Keratinocyte (primary cell): ENCODE measurements at regions not wholly inside any gene's neighbourhood (a gene's known extent, or its start where the extent isn't known, plus 50 kb on each side); places are given as distances from the start of the nearest gene placed in this dataset.

Source experiments
- DNase-seq: peaks from one replicate; pipeline ENCODE4 v3.0.0-alpha.2; 2011; ENCODE audit warnings: low read depth, missing footprints, low spot score
- FAIRE-seq: peaks from 2 replicates; lab custom pipeline; 2011; peaks lifted over from hg19 to GRCh38; lab: Jason Lieb, UNC
- H2AFZ ChIP-seq: 2 replicates; pipeline ENCODE4 v1.6.0; 2012; ENCODE audit warnings: low read length, control low read depth, inconsistent platforms; ENCODE audit not compliant: control insufficient read depth
- H3K27ac ChIP-seq: 2 replicates; pipeline ENCODE4 v1.5.1; 2011; ENCODE audit warnings: low read length; ENCODE audit not compliant: control insufficient read depth, insufficient read depth
- H3K27me3 ChIP-seq: 3 replicates; pipeline ENCODE4 v1.6.0; 2011; ENCODE audit warnings: low read length; ENCODE audit not compliant: control insufficient read depth, insufficient read depth; ENCODE audit errors: extremely low read depth
- H3K36me3 ChIP-seq, 2 experiments: 2 replicates in 1 of 2; 3 replicates in 1 of 2; pipeline ENCODE4 v1.5.1; 2011; ENCODE audit warnings: low read length in 2 of 2, mild to moderate bottlenecking in 1 of 2; ENCODE audit not compliant: control insufficient read depth in 2 of 2, insufficient read depth in 2 of 2; ENCODE audit errors: extremely low read depth in 1 of 2
- H3K4me1 ChIP-seq: 3 replicates; pipeline ENCODE4 v1.5.1; 2011; ENCODE audit warnings: low read length; ENCODE audit not compliant: control insufficient read depth, insufficient read depth; ENCODE audit errors: extremely low read depth
- H3K4me2 ChIP-seq: 3 replicates; pipeline ENCODE4 v1.6.0; 2011; ENCODE audit warnings: low read depth, low read length; ENCODE audit not compliant: control insufficient read depth, insufficient read depth; ENCODE audit errors: extremely low read depth
- H3K4me3 ChIP-seq, 3 experiments: fragments of 200-600 bp in 1 of 3; sonication (generic) in 1 of 3; 2 replicates in 2 of 3; 3 replicates in 1 of 3; pipeline ENCODE4 v1.5.1; 2011 to 2016; ENCODE audit warnings: low read length in 3 of 3, mild to moderate bottlenecking in 3 of 3, control low read depth in 2 of 3, inconsistent platforms in 1 of 3, low read depth in 1 of 3, mixed read lengths in 1 of 3, mixed run types in 1 of 3, moderate library complexity in 1 of 3; ENCODE audit not compliant: control insufficient read depth in 2 of 3, insufficient read depth in 2 of 3; ENCODE audit errors: extremely low read depth in 1 of 3
- H3K79me2 ChIP-seq: 2 replicates; pipeline ENCODE4 v1.6.0; 2012; ENCODE audit warnings: low read length; ENCODE audit not compliant: control insufficient read depth, insufficient read depth
- H3K9ac ChIP-seq: 3 replicates; pipeline ENCODE4 v1.6.0; 2011; ENCODE audit warnings: low read length; ENCODE audit not compliant: control insufficient read depth, insufficient read depth; ENCODE audit errors: extremely low read depth
- H3K9me1 ChIP-seq: 3 replicates; pipeline ENCODE4 v1.6.0; 2011; ENCODE audit warnings: low read length; ENCODE audit not compliant: control insufficient read depth, insufficient read depth; ENCODE audit errors: extremely low read depth
- H3K9me3 ChIP-seq: 2 replicates; pipeline ENCODE4 v1.5.1; 2012; ENCODE audit warnings: low read depth, low read length; ENCODE audit not compliant: control insufficient read depth
- H4K20me1 ChIP-seq: 3 replicates; pipeline ENCODE4 v1.6.0; 2011; ENCODE audit warnings: low read length; ENCODE audit not compliant: control insufficient read depth, insufficient read depth; ENCODE audit errors: extremely low read depth
- EZH2 ChIP-seq: IDR thresholded peaks from one replicate; pipeline ENCODE4 v1.6.1; 2012; ENCODE audit warnings: inconsistent platforms, mild to moderate bottlenecking, low read length, moderate library complexity
- dilution Hi-C: fragments of 300-500 bp; cut with MboI; formaldehyde crosslinking; loops from one replicate; pipeline ENCODE4 v1.7.0; 2020; ENCODE audit warnings: low sequenced_read_pairs; ENCODE audit not compliant: extremely low pct_ligation_motif_present
- TF ChIP-seq, protein P1 (sequence below), 3 experiments: IDR thresholded peaks in 1 of 3; conservative IDR thresholded peaks in 1 of 3; optimal IDR thresholded peaks in 1 of 3; 2 replicates in 2 of 3; 3 replicates in 1 of 3; pipeline versions ENCODE3 to v1.5.1; 2011; ENCODE audit warnings: low read length in 3 of 3, mild to moderate bottlenecking in 3 of 3, moderate library complexity in 2 of 3, control low read depth in 1 of 3, inconsistent platforms in 1 of 3; ENCODE audit not compliant: insufficient read depth in 2 of 3; ENCODE audit errors: extremely low read depth in 1 of 3

DNA sequence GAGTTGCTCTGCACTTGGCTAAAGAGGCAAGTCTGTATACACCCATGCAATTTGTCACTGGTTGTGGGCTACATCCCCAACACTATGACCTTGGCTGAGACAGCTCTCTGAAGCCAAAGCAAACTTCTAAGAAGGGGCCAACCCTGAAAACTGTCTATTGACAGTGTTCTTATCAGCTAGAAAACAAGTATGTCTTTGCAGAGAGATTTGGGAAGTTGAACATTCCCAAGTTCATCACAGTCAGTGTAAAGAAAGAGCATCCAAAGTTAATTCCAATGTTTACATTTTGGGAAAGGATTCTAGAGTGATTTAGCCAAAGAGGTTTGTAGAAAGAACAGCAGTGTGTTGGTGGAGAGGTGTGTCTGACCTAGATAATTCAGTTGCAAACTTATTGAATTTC is 711.1 kb upstream of the CHD1 start:
- no peak for FAIRE-seq
- no peaks in the 10 kb centered on the region for H3K4me1 ChIP-seq
- no peaks in the 10 kb centered on the region for H3K36me3 ChIP-seq
- DNase-seq: no peak
- H2AFZ ChIP-seq: no peak overlapping the region
- no peaks in the 10 kb centered on the region for H3K9me3 ChIP-seq
- no peaks in the 10 kb centered on the region for H3K9me1 ChIP-seq
- H3K27ac ChIP-seq: no peak overlapping the region
- H3K27me3 ChIP-seq: no peaks in the 10 kb centered on the region
- TF ChIP-seq, protein P1, sequence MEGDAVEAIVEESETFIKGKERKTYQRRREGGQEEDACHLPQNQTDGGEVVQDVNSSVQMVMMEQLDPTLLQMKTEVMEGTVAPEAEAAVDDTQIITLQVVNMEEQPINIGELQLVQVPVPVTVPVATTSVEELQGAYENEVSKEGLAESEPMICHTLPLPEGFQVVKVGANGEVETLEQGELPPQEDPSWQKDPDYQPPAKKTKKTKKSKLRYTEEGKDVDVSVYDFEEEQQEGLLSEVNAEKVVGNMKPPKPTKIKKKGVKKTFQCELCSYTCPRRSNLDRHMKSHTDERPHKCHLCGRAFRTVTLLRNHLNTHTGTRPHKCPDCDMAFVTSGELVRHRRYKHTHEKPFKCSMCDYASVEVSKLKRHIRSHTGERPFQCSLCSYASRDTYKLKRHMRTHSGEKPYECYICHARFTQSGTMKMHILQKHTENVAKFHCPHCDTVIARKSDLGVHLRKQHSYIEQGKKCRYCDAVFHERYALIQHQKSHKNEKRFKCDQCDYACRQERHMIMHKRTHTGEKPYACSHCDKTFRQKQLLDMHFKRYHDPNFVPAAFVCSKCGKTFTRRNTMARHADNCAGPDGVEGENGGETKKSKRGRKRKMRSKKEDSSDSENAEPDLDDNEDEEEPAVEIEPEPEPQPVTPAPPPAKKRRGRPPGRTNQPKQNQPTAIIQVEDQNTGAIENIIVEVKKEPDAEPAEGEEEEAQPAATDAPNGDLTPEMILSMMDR (optimal IDR thresholded peaks at IDR 0.05 in 1 of 3, IDR thresholded peaks at IDR 0.05 in 1 of 3, conservative IDR thresholded peaks at IDR 0.05 in 1 of 3; ENCODE audit: extremely low read depth in 1 of 3, insufficient read depth in 2 of 3, low read length in 3 of 3): no peak
- TF ChIP-seq EZH2: no peak
- no peak overlapping the region for H3K9ac ChIP-seq
- dilution Hi-C loops: no loop called here
- H3K4me3 ChIP-seq: no peak overlapping the region
- H3K4me2 ChIP-seq: no peak overlapping the region
- no peaks in the 10 kb centered on the region for H4K20me1 ChIP-seq
- H3K79me2 ChIP-seq: no peaks in the 10 kb centered on the region

DNA sequence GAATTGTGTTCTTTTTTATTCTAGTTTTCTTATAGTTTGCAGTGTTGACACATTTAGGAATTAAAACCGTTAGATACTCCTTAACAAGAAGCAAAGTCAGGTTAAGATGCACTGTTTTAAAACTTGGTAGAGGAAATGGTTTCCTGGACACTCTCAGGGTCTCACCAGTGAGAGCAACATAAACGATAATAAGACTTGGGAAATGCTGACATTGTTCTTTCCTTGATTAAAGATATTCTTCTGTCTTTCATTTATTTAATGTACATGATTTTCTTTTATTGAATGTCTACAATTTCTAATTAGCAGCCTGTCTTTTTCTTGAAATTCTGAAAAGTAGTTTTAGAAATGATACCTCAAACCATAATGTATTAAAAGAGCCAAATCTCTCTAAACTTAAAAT is 707.9 kb upstream of the CHD1 start:
- Histone ChIP-seq H3K36me3 (no peaks in the 10 kb centered on the region), H3K9me3 (no peaks in the 10 kb centered on the region), H3K9me1 (no peaks in the 10 kb centered on the region), H3K4me1 (no peaks in the 10 kb centered on the region), H3K4me3 (no peak overlapping the region), H3K27me3 (no peaks in the 10 kb centered on the region), H3K4me2 (no peak overlapping the region), H3K79me2 (no peaks in the 10 kb centered on the region), H2AFZ (no peak overlapping the region), H4K20me1 (no peaks in the 10 kb centered on the region), H3K9ac (no peak overlapping the region), H3K27ac (no peak overlapping the region)
- dilution Hi-C loops: no loop called here
- TF ChIP-seq, protein P1 (optimal IDR thresholded peaks at IDR 0.05 in 1 of 3, IDR thresholded peaks at IDR 0.05 in 1 of 3, conservative IDR thresholded peaks at IDR 0.05 in 1 of 3; ENCODE audit: extremely low read depth in 1 of 3, insufficient read depth in 2 of 3, low read length in 3 of 3): no peak
- no peak for TF ChIP-seq EZH2
- FAIRE-seq (no peak), DNase-seq (no peak)
